Thyroid gland (tissue), 4 donors: ENCODE measurements at regions not wholly inside any gene's neighbourhood (a gene's known extent, or its start where the extent isn't known, plus 50 kb on each side); places are given as distances from the start of the nearest gene placed in this dataset.

Experiments
- DNase-seq, 2 donors: peaks; one replicate each; pipeline ENCODE4 v3.0.0-alpha.2; 2019
- H3K27ac ChIP-seq, 3 donors: fragments of 200-600 bp; sonication (generic); 1 replicate in 2 of 3; 2 replicates in 1 of 3; pipeline ENCODE4 v1.5.1; 2016 to 2019; ENCODE audit warnings: mild to moderate bottlenecking in 1 of 3, moderate library complexity in 1 of 3
- H3K27me3 ChIP-seq: fragments of 200-600 bp; sonication (generic); one replicate; pipeline ENCODE4 v1.5.1; 2019
- H3K36me3 ChIP-seq, 2 donors: fragments of 200-600 bp; sonication (generic); one replicate each; pipeline ENCODE4 v1.5.1; 2016 to 2019
- H3K4me1 ChIP-seq, 2 donors: fragments of 200-600 bp; sonication (generic); one replicate each; pipeline ENCODE4 v1.5.1; 2017 to 2019
- H3K4me3 ChIP-seq, 3 donors: fragments of 200-600 bp; sonication (generic); replicated peaks in 1 of 3; 1 replicate in 2 of 3; 2 replicates in 1 of 3; pipeline ENCODE4 v1.5.1; 2016; ENCODE audit warnings: mild to moderate bottlenecking in 1 of 3
- H3K9me3 ChIP-seq: fragments of 200-600 bp; sonication (generic); one replicate; pipeline ENCODE4 v1.5.1; 2017
- CTCF ChIP-seq, 6 experiments: fragments of 200-600 bp in 3 of 6; fragments of 450-650 bp in 3 of 6; sonication (generic) in 3 of 6; IDR thresholded peaks; one replicate each; pipeline ENCODE4 v1.5.1; 2016 to 2019; ENCODE audit warnings: antibody characterized with exemption in 6 of 6, mild to moderate bottlenecking in 2 of 6, inconsistent platforms in 1 of 6, moderate library complexity in 1 of 6
- POLR2A ChIP-seq, 2 donors: fragments of 450-650 bp; IDR thresholded peaks; one replicate each; pipeline ENCODE4 v1.6.1; 2017; ENCODE audit warnings: antibody characterized with exemption in 2 of 2, mild to moderate bottlenecking in 2 of 2, moderate library complexity in 1 of 2
- WGBS, 2 donors: methylation state at CpG; one replicate each; pipeline ENCODE4 v1.1.5; 2017; 5-methylcytosine and 5-hydroxymethylcytosine counted together
- intact Hi-C: fragments of 100-400 bp; cut with DNase I; formaldehyde crosslinking; loops from one replicate; pipeline ENCODE4 v1.15.1; 2023

DNA sequence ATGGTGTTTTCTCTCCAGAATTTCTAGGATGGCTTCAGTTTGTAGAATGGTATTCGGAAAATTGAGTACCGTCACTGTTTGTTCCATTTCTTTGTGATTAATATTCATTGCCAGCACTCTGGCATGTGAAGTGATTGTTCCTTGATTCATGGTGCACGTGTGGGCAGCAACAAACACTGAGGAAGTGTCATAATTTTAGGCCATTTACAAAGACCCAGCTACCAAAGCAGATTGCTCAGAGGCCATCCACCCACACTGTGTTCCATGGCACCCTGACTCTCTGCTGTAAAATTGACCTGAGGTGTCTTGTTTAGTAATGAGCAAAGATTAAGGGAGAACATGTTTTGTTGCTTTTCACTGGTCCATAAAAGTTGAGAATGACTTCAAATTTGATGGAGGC, 250.9 kb upstream of the FMN2 start:
- Histone ChIP-seq H3K27me3 (no peaks in the 10 kb centered on the region), H3K9me3 (no peaks in the 10 kb centered on the region), H3K4me1 (no peaks in the 10 kb centered on the region), H3K4me3 (no peak overlapping the region), H3K27ac (no peak overlapping the region), H3K36me3 (no peaks in the 10 kb centered on the region)
- 84 to 90% methylated on average over 3 of the region's 3 CpGs for WGBS, 2 donors
- intact Hi-C loops: no loop called here
- TF ChIP-seq CTCF (IDR thresholded peaks at IDR 0.05) (no peak), POLR2A (IDR thresholded peaks at IDR 0.05) (no peak)
- DNase-seq: no peak

- Histone ChIP-seq H3K27ac (no peak overlapping the region), H3K4me3 (no peak overlapping the region), H3K27me3 (no peaks in the 10 kb centered on the region), H3K4me1 (no peaks in the 10 kb centered on the region), H3K9me3 (no peaks in the 10 kb centered on the region), H3K36me3 (no peaks in the 10 kb centered on the region)
- intact Hi-C loops: no loop called here
- 93 to 95% methylated on average over 2 of the region's 2 CpGs for WGBS, 2 donors
- no peak for DNase-seq
- no peak for TF ChIP-seq CTCF (IDR thresholded peaks at IDR 0.05)
Observed at GRCh38 chr1:239841631-239842030, 250.1 kb upstream of the FMN2 start.

DNA sequence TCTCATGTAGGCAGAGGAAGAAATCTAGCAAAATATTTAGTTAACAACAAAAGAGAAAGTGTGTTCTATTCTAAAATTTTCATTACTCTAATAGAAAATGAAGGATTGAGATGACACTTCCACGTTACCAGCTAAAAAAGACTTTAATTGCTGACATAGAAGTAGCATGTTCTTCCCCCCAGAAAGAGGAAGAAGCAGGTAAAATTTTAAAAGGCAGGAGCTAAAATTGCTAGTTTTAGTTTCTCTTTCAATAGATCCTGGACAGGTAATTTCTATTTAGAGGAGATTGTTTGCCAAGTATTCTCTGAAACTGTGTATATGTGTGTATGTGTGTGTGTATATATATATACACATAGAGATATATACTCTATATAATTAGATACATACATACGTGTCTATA, 248.1 kb upstream of the FMN2 start:
- H3K36me3 ChIP-seq: no peaks in the 10 kb centered on the region
- no peak overlapping the region for H3K27ac ChIP-seq
- no peak for DNase-seq
- no peak overlapping the region for H3K4me3 ChIP-seq
- TF ChIP-seq POLR2A (IDR thresholded peaks at IDR 0.05) (no peak), CTCF (IDR thresholded peaks at IDR 0.05) (no peak)
- intact Hi-C loops: no loop called here
- H3K4me1 ChIP-seq: no peaks in the 10 kb centered on the region
- WGBS, 2 donors: 84 to 91% methylated on average over 2 of the region's 2 CpGs
- no peaks in the 10 kb centered on the region for H3K9me3 ChIP-seq
- no peaks in the 10 kb centered on the region for H3K27me3 ChIP-seq

DNA sequence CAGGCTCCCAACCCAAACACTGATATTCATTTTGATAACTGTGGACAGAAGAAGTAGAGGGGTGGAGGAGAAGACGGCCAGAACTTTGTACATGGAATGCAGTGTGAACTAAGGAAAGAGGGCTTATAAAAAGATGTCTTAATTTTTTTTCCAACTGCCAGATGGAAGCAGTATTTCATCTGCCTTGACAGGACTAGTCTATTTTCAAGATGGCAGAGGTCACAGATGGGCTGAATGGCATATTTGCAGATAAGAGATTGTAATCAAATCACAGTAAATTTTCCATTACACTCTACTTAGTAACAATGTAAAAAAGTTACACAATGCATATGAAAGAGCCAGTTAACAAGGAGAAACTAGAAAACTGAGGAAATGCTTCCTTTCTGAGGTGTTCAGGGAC, 246.8 kb upstream of the FMN2 start:
- no peak overlapping the region for H3K4me3 ChIP-seq
- intact Hi-C loops: no loop called here
- no peaks in the 10 kb centered on the region for H3K36me3 ChIP-seq
- no peaks in the 10 kb centered on the region for H3K9me3 ChIP-seq
- H3K4me1 ChIP-seq: no peaks in the 10 kb centered on the region
- no peaks in the 10 kb centered on the region for H3K27me3 ChIP-seq
- TF ChIP-seq POLR2A (IDR thresholded peaks at IDR 0.05) (no peak), CTCF (IDR thresholded peaks at IDR 0.05) (no peak)
- no peak overlapping the region for H3K27ac ChIP-seq
- 84 to 85% methylated on average over 1 of the region's 1 CpG for WGBS, 2 donors
- DNase-seq: no peak

GRCh38 chr1:239854922-239855321, 236.8 kb upstream of the FMN2 start:
- Histone ChIP-seq H3K4me1 (no peaks in the 10 kb centered on the region), H3K9me3 (no peaks in the 10 kb centered on the region), H3K27me3 (no peaks in the 10 kb centered on the region), H3K36me3 (no peaks in the 10 kb centered on the region), H3K27ac (no peak overlapping the region), H3K4me3 (no peak overlapping the region)
- no peak for DNase-seq
- TF ChIP-seq CTCF (IDR thresholded peaks at IDR 0.05): no peak
- WGBS, 2 donors: 93 to 95% methylated on average over 2 of the region's 2 CpGs
- intact Hi-C loops: no loop called here
